ENCODE measurements at regions not wholly inside any gene's neighbourhood (a gene's known extent, or its start where the extent isn't known, plus 50 kb on each side); places are given as distances from the start of the nearest gene placed in this dataset.

GRCh38 chr2:189982087-189982486 is 80.4 kb downstream of the MSTN start:
- TF ChIP-seq CTCF (conservative IDR thresholded peaks at IDR 0.05; ENCODE audit: low read length) (no peak), EZH2phosphoT487 (IDR thresholded peaks at IDR 0.05; ENCODE audit: borderline replicate concordance) (no peak)
